SK-N-SH (cell line): ENCODE measurements at regions not wholly inside any gene's neighbourhood (a gene's known extent, or its start where the extent isn't known, plus 50 kb on each side); places are given as distances from the start of the nearest gene placed in this dataset.

Experiments used
- GATA2 ChIP-seq: sonication (generic); formaldehyde crosslinking; IDR thresholded peaks from 2 replicates; pipeline ENCODE4 v1.5.0; 2020; ENCODE audit warnings: mild to moderate bottlenecking, missing genetic modification reagents
- NFIC ChIP-seq: IDR thresholded peaks from 2 replicates; pipeline ENCODE4 v1.4.0; 2012; ENCODE audit warnings: borderline replicate concordance
- POLR2AphosphoS5 ChIP-seq: IDR thresholded peaks from 2 replicates; pipeline ENCODE4 v1.6.1; 2012; ENCODE audit warnings: low read depth, low read length
- TAF1 ChIP-seq: IDR thresholded peaks from 2 replicates; pipeline ENCODE4 v1.6.1; 2012; ENCODE audit warnings: low read depth, mild to moderate bottlenecking, low read length, moderate library complexity, borderline replicate concordance
- YY1 ChIP-seq: IDR thresholded peaks from 2 replicates; pipeline ENCODE4 v1.4.0; 2012; ENCODE audit warnings: low read depth, mild to moderate bottlenecking
- TF ChIP-seq, protein P1 (sequence below): fragments of 200-600 bp; sonication (generic); IDR thresholded peaks from 2 replicates; pipeline ENCODE4 v1.6.1; 2017; ENCODE audit warnings: antibody characterized with exemption, mild to moderate bottlenecking, moderate library complexity
- TF ChIP-seq, protein P2 (sequence below): IDR thresholded peaks from 2 replicates; pipeline ENCODE4 v1.4.0; 2012; ENCODE audit warnings: low read depth, borderline replicate concordance

DNA sequence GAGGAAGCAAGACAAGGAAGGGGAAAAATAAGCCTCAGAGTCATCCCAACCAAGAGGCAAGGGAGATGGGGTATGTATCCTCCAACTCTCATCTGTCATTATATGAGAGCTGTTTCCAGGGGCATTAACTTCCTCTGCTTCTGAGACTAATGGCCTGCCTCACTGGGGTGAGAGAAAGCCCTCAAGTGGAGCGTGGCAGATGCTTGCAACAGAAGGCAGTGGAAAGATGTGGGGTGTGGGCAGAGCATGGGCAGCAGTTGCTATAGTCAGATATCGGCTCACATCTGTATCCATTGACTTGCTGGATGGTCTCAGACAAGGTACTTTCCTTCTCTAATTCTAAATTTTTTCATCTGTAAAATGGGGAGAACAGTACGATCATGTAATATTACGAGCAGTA, 81.7 kb upstream of the PLCL2 start:
- TF ChIP-seq, protein P1, sequence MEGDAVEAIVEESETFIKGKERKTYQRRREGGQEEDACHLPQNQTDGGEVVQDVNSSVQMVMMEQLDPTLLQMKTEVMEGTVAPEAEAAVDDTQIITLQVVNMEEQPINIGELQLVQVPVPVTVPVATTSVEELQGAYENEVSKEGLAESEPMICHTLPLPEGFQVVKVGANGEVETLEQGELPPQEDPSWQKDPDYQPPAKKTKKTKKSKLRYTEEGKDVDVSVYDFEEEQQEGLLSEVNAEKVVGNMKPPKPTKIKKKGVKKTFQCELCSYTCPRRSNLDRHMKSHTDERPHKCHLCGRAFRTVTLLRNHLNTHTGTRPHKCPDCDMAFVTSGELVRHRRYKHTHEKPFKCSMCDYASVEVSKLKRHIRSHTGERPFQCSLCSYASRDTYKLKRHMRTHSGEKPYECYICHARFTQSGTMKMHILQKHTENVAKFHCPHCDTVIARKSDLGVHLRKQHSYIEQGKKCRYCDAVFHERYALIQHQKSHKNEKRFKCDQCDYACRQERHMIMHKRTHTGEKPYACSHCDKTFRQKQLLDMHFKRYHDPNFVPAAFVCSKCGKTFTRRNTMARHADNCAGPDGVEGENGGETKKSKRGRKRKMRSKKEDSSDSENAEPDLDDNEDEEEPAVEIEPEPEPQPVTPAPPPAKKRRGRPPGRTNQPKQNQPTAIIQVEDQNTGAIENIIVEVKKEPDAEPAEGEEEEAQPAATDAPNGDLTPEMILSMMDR: no peak
- TF ChIP-seq YY1 (no peak), POLR2AphosphoS5 (no peak), NFIC (no peak), TAF1 (no peak), GATA2 (CRISPR knock-in tag) (no peak)
- TF ChIP-seq, protein P2, sequence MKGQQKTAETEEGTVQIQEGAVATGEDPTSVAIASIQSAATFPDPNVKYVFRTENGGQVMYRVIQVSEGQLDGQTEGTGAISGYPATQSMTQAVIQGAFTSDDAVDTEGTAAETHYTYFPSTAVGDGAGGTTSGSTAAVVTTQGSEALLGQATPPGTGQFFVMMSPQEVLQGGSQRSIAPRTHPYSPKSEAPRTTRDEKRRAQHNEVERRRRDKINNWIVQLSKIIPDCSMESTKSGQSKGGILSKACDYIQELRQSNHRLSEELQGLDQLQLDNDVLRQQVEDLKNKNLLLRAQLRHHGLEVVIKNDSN: no peak
